Transverse colon (tissue), 4 donors: ENCODE measurements at regions not wholly inside any gene's neighbourhood (a gene's known extent, or its start where the extent isn't known, plus 50 kb on each side); places are given as distances from the start of the nearest gene placed in this dataset.

Experiments used
- DNase-seq: peaks from one replicate; pipeline ENCODE4 v3.0.0-alpha.2; 2019
- H3K27ac ChIP-seq, 4 donors: fragments of 200-600 bp; sonication (generic); 2 replicates each; pipeline ENCODE4 v1.5.1; 2016 to 2018; ENCODE audit warnings: inconsistent platforms in 4 of 4
- H3K27me3 ChIP-seq: fragments of 200-600 bp; sonication (generic); 2 replicates; pipeline ENCODE4 v1.5.1; 2017; ENCODE audit warnings: inconsistent platforms
- H3K36me3 ChIP-seq, 4 donors: fragments of 200-600 bp; sonication (generic); 2 replicates each; pipeline ENCODE4 v1.5.1; 2017 to 2019; ENCODE audit warnings: inconsistent platforms in 4 of 4
- H3K4me1 ChIP-seq, 4 donors: fragments of 200-600 bp; sonication (generic); 2 replicates each; pipeline ENCODE4 v1.5.1; 2017 to 2020; ENCODE audit warnings: inconsistent platforms in 4 of 4
- H3K4me3 ChIP-seq, 4 donors: fragments of 200-600 bp; sonication (generic); 1 replicate in 1 of 4; 2 replicates in 3 of 4; pipeline versions ENCODE4 v1.5.1 to v1.6.1; 2017 to 2019; ENCODE audit warnings: inconsistent platforms in 4 of 4
- H3K9me3 ChIP-seq, 2 donors: fragments of 200-600 bp; sonication (generic); 2 replicates each; pipeline ENCODE4 v1.5.1; 2017 to 2019; ENCODE audit warnings: inconsistent platforms in 2 of 2
- EP300 ChIP-seq: sonication (generic); formaldehyde crosslinking; IDR thresholded peaks from one replicate; pipeline ENCODE4 v1.6.1; 2017; ENCODE audit warnings: antibody characterized with exemption, low read depth
- POLR2A ChIP-seq: fragments of 450-650 bp; IDR thresholded peaks from one replicate; pipeline ENCODE4 v1.6.1; 2016; ENCODE audit warnings: antibody characterized with exemption, mild to moderate bottlenecking, moderate library complexity
- POLR2AphosphoS5 ChIP-seq, 3 donors: sonication (generic); formaldehyde crosslinking; IDR thresholded peaks; one replicate each; pipeline ENCODE4 v1.6.1; 2016; ENCODE audit warnings: antibody characterized with exemption in 3 of 3
- WGBS, 2 donors: methylation state at CpG; one replicate each; pipeline ENCODE4 v1.1.5; 2018; ENCODE audit warnings: low coverage in 1 of 2; 5-methylcytosine and 5-hydroxymethylcytosine counted together
- in situ Hi-C, 4 donors: fragments of 200-750 bp; cut with MboI; loops; one replicate each; pipeline versions ENCODE4 v1.15.0 to v1.15.1; 2017; ENCODE audit warnings: low sequenced_read_pairs in 3 of 4, low pct_ligation_motif_present in 1 of 4, low pct_unique_long_range_greater_than_20kb in 1 of 4
- intact Hi-C: fragments of 100-400 bp; cut with DNase I; formaldehyde crosslinking; loops from one replicate; pipeline ENCODE4 v1.15.1; 2023; ENCODE audit warnings: low total_unique reads
- TF ChIP-seq, protein P1 (sequence below), 5 experiments: fragments of 200-600 bp in 3 of 5; fragments of 450-650 bp in 2 of 5; sonication (generic) in 3 of 5; IDR thresholded peaks; 1 replicate in 2 of 5; 2 replicates in 3 of 5; pipeline ENCODE4 v1.5.1; 2016 to 2017; ENCODE audit warnings: antibody characterized with exemption in 5 of 5, inconsistent platforms in 3 of 5, mild to moderate bottlenecking in 2 of 5, moderate library complexity in 1 of 5

DNA sequence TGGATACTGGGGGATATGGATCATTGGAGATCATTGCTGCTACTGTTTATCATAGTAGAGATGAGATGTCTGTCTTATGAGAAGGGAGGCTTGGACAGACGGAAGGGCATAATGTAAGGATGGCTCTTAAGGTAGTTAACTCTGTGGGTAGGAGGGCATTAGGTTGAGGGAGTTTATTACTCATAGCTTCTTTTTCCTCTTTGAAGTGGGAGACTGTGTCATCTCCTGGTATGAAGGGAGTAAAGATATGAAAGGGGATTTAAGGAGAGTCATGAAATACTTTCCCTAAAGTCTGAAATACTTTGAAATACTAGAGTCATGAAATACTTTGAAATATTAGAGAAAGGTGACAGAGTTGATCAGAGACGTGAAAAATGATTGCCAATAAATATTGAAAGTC lies 255.5 kb upstream of the PITX2 start:
- Histone ChIP-seq H3K4me1 (peaks cover 0 to 3% (median 0%) of the 10 kb centered on the region in 4 donors), H3K36me3 (no peaks in the 10 kb centered on the region), H3K27ac (no peak overlapping the region), H3K9me3 (no peaks in the 10 kb centered on the region), H3K4me3 (no peak overlapping the region), H3K27me3 (no peaks in the 10 kb centered on the region)
- 80 to 82% methylated on average over 2 of the region's 2 CpGs for WGBS, 2 donors
- in situ Hi-C loops: no loop called here
- intact Hi-C loops: no loop called here
- no peak for DNase-seq
- TF ChIP-seq POLR2AphosphoS5 (IDR thresholded peaks at IDR 0.05): no peak
- TF ChIP-seq POLR2A: no peak
- no peak for TF ChIP-seq EP300
- TF ChIP-seq, protein P1, sequence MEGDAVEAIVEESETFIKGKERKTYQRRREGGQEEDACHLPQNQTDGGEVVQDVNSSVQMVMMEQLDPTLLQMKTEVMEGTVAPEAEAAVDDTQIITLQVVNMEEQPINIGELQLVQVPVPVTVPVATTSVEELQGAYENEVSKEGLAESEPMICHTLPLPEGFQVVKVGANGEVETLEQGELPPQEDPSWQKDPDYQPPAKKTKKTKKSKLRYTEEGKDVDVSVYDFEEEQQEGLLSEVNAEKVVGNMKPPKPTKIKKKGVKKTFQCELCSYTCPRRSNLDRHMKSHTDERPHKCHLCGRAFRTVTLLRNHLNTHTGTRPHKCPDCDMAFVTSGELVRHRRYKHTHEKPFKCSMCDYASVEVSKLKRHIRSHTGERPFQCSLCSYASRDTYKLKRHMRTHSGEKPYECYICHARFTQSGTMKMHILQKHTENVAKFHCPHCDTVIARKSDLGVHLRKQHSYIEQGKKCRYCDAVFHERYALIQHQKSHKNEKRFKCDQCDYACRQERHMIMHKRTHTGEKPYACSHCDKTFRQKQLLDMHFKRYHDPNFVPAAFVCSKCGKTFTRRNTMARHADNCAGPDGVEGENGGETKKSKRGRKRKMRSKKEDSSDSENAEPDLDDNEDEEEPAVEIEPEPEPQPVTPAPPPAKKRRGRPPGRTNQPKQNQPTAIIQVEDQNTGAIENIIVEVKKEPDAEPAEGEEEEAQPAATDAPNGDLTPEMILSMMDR (IDR thresholded peaks at IDR 0.05): no peak

DNA sequence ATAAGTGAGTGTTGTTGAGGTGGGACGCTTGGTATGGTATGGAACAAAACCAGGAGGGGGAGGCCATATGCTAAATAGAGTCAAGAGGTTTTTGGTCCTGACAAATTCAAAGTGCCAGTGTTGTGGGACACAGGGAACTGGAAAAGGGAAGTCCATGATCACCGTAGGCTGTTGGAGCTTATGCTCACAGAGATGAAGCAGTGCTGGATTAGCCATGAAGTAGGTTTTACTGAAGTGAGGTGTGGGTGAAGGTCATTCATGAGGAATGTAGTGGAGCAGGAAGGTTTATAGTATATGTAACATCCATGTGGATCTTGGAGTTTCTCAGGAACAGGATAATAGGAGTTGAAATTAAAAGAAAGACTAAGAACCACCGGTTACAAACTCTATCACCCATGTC lies 256.1 kb upstream of the PITX2 start:
- TF ChIP-seq POLR2AphosphoS5 (IDR thresholded peaks at IDR 0.05) (no peak), EP300 (no peak), POLR2A (no peak)
- TF ChIP-seq, protein P1 (IDR thresholded peaks at IDR 0.05): no peak
- H3K4me3 ChIP-seq: no peak overlapping the region
- in situ Hi-C loops (no loop called here), intact Hi-C loops (no loop called here)
- H3K36me3 ChIP-seq: no peaks in the 10 kb centered on the region
- WGBS, 2 donors: 78 to 88% methylated on average over 3 of the region's 3 CpGs
- DNase-seq: no peak
- H3K27me3 ChIP-seq: no peaks in the 10 kb centered on the region
- no peaks in the 10 kb centered on the region for H3K9me3 ChIP-seq
- peaks cover 0 to 3% (median 0%) of the 10 kb centered on the region in 4 donors for H3K4me1 ChIP-seq
- H3K27ac ChIP-seq: no peak overlapping the region

DNA sequence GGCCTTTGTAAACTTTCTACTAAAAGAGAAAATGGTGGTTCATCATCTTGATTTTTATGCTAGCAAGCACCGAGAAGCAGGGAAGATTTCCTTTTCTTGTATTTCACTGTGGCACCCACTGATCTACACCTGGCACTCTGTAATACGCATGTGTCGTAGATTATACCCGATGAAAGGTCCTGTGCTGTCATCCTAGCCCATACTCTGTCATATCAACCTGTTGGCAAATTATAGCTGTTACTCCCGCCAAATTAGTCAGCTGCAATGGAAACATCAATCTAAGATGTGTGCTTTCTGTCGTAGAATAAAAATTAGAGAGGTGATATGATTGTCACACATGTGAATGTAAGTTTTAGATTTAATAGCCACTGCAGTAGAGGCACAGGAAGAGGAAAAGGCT lies 263.4 kb upstream of the PITX2 start:
- H3K36me3 ChIP-seq: no peaks in the 10 kb centered on the region
- 70 to 93% methylated on average over 5 to 6 of the region's 6 CpGs for WGBS, 2 donors
- H3K4me1 ChIP-seq: no peaks in the 10 kb centered on the region
- in situ Hi-C loops (no loop called here), intact Hi-C loops (loop anchor here (5.0 kb wide), 1 partner anchor 611 kb away; no protein-coding TSS in a partner anchor)
- no peak overlapping the region for H3K4me3 ChIP-seq
- no peak for DNase-seq
- no peaks in the 10 kb centered on the region for H3K27me3 ChIP-seq
- H3K27ac ChIP-seq: no peak overlapping the region
- TF ChIP-seq EP300 (no peak), POLR2AphosphoS5 (IDR thresholded peaks at IDR 0.05) (no peak), POLR2A (no peak)
- TF ChIP-seq, protein P1 (IDR thresholded peaks at IDR 0.05): no peak
- no peaks in the 10 kb centered on the region for H3K9me3 ChIP-seq

DNA sequence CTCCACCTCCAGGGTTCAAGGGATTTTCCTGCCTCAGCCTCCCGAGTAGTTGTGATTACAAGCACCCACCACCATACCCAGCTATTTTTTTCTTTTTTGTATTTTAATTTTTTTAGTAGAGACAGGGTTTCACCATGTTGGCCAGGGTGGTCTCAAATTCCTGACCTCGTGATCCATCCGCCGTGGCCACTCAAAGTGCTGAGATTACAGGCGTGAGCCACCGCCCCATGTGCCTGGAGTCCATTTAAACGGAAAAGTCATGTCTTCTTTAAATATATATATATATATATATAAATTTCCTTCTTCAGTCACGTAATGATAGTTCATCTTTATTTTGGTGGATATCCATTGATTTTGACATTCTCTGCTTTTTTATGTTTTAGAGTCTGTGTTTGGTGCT lies 264.0 kb upstream of the PITX2 start:
- H3K4me1 ChIP-seq: no peaks in the 10 kb centered on the region
- H3K9me3 ChIP-seq: no peaks in the 10 kb centered on the region
- 87 to 89% methylated on average over 7 to 8 of the region's 8 CpGs for WGBS, 2 donors
- in situ Hi-C loops (no loop called here), intact Hi-C loops (loop anchor here (5.0 kb wide), 1 partner anchor 610 kb away; no protein-coding TSS in a partner anchor)
- no peaks in the 10 kb centered on the region for H3K36me3 ChIP-seq
- H3K27me3 ChIP-seq: no peaks in the 10 kb centered on the region
- no peak for DNase-seq
- no peak for TF ChIP-seq POLR2A
- no peak for TF ChIP-seq EP300
- H3K27ac ChIP-seq: no peak overlapping the region
- H3K4me3 ChIP-seq: no peak overlapping the region

DNA sequence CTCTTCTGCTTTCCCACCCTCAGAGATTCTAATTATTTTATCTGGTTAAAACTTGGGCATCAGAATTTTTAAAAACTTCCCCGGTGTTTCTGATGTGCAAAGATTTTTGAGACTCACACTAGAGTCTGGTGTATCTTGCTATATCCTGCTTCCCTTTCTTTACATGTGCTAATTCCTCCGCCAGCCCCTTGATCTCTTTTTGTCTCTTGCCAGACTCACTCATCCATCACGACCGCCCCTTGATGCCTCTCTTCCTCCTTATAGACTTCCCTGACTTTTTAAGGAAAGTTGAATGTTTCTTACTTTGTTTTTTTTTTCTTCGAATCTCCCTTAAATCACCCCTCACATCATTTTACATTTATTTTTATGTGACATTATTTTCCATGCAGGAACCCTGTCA lies 274.9 kb upstream of the PITX2 start:
- no peaks in the 10 kb centered on the region for H3K27me3 ChIP-seq
- no peak overlapping the region for H3K27ac ChIP-seq
- intact Hi-C loops (no loop called here), in situ Hi-C loops (no loop called here)
- no peak for DNase-seq
- TF ChIP-seq, protein P1 (IDR thresholded peaks at IDR 0.05): no peak
- TF ChIP-seq POLR2AphosphoS5 (IDR thresholded peaks at IDR 0.05) (no peak), POLR2A (no peak), EP300 (no peak)
- 62 to 65% methylated on average over 5 of the region's 5 CpGs for WGBS, 2 donors
- H3K9me3 ChIP-seq: no peaks in the 10 kb centered on the region
- H3K4me1 ChIP-seq: peaks cover 0 to 28% (median 2%) of the 10 kb centered on the region in 4 donors
- H3K4me3 ChIP-seq: no peak overlapping the region
- H3K36me3 ChIP-seq: no peaks in the 10 kb centered on the region
